Endodermal cell (in vitro differentiated cells): ENCODE measurements at regions not wholly inside any gene's neighbourhood (a gene's known extent, or its start where the extent isn't known, plus 50 kb on each side); places are given as distances from the start of the nearest gene placed in this dataset.

ENCODE experiments used
- DNase-seq: peaks from one replicate; pipeline ENCODE4 v3.0.0-alpha.2; 2017
- H3K27ac ChIP-seq: 2 replicates; pipeline ENCODE4 v1.5.1; 2013; ENCODE audit warnings: mild to moderate bottlenecking, low read depth, low read length, moderate library complexity
- H3K27me3 ChIP-seq: 2 replicates; pipeline ENCODE4 v1.6.1; 2013; ENCODE audit warnings: mild to moderate bottlenecking, low read length, moderate library complexity; ENCODE audit not compliant: insufficient read depth, control insufficient read depth, poor library complexity, severe bottlenecking
- H3K36me3 ChIP-seq: 2 replicates; pipeline ENCODE4 v1.7.0; 2013; ENCODE audit warnings: mild to moderate bottlenecking, low read length, moderate library complexity; ENCODE audit not compliant: control insufficient read depth, insufficient read depth
- H3K4me1 ChIP-seq: one replicate; pipeline ENCODE4 v1.7.0; 2013; ENCODE audit warnings: low read length; ENCODE audit not compliant: control insufficient read depth, insufficient read depth
- H3K4me3 ChIP-seq: 2 replicates; pipeline ENCODE4 v1.5.1; 2013; ENCODE audit warnings: mild to moderate bottlenecking, low read length, moderate library complexity
- H3K9ac ChIP-seq: 2 replicates; pipeline ENCODE4 v1.6.1; 2013; ENCODE audit warnings: mild to moderate bottlenecking, low read length, moderate library complexity; ENCODE audit not compliant: poor library complexity, severe bottlenecking; ENCODE audit errors: extremely low read depth
- H3K9me3 ChIP-seq: 2 replicates; pipeline ENCODE4 v1.6.1; 2013; ENCODE audit warnings: mild to moderate bottlenecking, low read length, moderate library complexity; ENCODE audit not compliant: control insufficient read depth
- H3K27ac Mint-ChIP-seq: 2 replicates; pipeline ENCODE4 v1.8.0; 2020; ENCODE audit warnings: mixed read lengths
- H3K27me3 Mint-ChIP-seq: 2 replicates; pipeline ENCODE4 v1.8.0; 2021; ENCODE audit warnings: mild to moderate bottlenecking, mixed read lengths; ENCODE audit not compliant: insufficient read depth
- H3K36me3 Mint-ChIP-seq: 2 replicates; pipeline ENCODE4 v1.8.0; 2020; ENCODE audit warnings: low read depth, mixed read lengths
- H3K4me1 Mint-ChIP-seq: 2 replicates; pipeline ENCODE4 v1.8.0; 2020; ENCODE audit warnings: mixed read lengths
- H3K4me3 Mint-ChIP-seq: 2 replicates; pipeline ENCODE4 v1.8.0; 2020; ENCODE audit warnings: mild to moderate bottlenecking, moderate library complexity, mixed read lengths
- H3K9me3 Mint-ChIP-seq: 2 replicates; pipeline ENCODE4 v1.8.0; 2020; ENCODE audit warnings: mild to moderate bottlenecking, mixed read lengths
- CTCF ChIP-seq: fragments of 200-600 bp; sonication (generic); conservative IDR thresholded peaks from 2 replicates; pipeline ENCODE4 v1.5.0; 2021; ENCODE audit warnings: antibody characterized with exemption, mild to moderate bottlenecking
- WGBS, 2 experiments: methylation state at CpG; one replicate each; pipeline versions ENCODE4 v1.1.5 to v1.1.7; 2013; ENCODE audit warnings: missing lambda C conversion rate in 2 of 2, mixed read lengths in 1 of 2; ENCODE audit not compliant: insufficient coverage in 1 of 2, insufficient read length in 1 of 2; 5-methylcytosine and 5-hydroxymethylcytosine counted together

- Mint-ChIP-seq H3K27me3 (peaks cover 7% of the 10 kb centered on the region), H3K4me1 (peaks cover 10% of the 10 kb centered on the region), H3K27ac (no peak overlapping the region), H3K36me3 (no peaks in the 10 kb centered on the region), H3K4me3 (no peak overlapping the region), H3K9me3 (peaks cover under 1% of the 10 kb centered on the region)
- H3K27me3 ChIP-seq, result no peaks in the 10 kb centered on the region
- peaks cover 8% of the 10 kb centered on the region for H3K4me1 ChIP-seq
- no peak overlapping the region for H3K4me3 ChIP-seq
- 86 to 90% methylated on average over 2 to 4 of the region's 4 CpGs for WGBS, 2 experiments
- DNase-seq, result no peak
- no peak for TF ChIP-seq CTCF
- no peak overlapping the region for H3K27ac ChIP-seq
- H3K36me3 ChIP-seq, result no peaks in the 10 kb centered on the region
- H3K9ac ChIP-seq, result no peak overlapping the region
- no peaks in the 10 kb centered on the region for H3K9me3 ChIP-seq
Measured at GRCh38 chr20:5434116-5434515, 117.4 kb upstream of the PROKR2 start.

- Histone ChIP-seq H3K4me3 (no peak overlapping the region), H3K27ac (no peak overlapping the region), H3K36me3 (no peaks in the 10 kb centered on the region), H3K9me3 (no peaks in the 10 kb centered on the region), H3K4me1 (peaks cover 8% of the 10 kb centered on the region), H3K9ac (no peak overlapping the region), H3K27me3 (no peaks in the 10 kb centered on the region)
- Mint-ChIP-seq H3K9me3 (no peaks in the 10 kb centered on the region), H3K27me3 (peaks cover 9% of the 10 kb centered on the region), H3K4me3 (no peak overlapping the region), H3K36me3 (no peaks in the 10 kb centered on the region), H3K4me1 (peaks cover 10% of the 10 kb centered on the region), H3K27ac (no peak overlapping the region)
- 88 to 100% methylated on average over 1 to 3 of the region's 3 CpGs for WGBS, 2 experiments
- no peak for TF ChIP-seq CTCF
- no peak for DNase-seq
Measured at GRCh38 chr20:5433352-5433751, 116.6 kb upstream of the PROKR2 start.

GRCh38 chr20:5432030-5432429, 115.3 kb upstream of the PROKR2 start:
- Histone ChIP-seq H3K4me3 (no peak overlapping the region), H3K9ac (no peak overlapping the region), H3K9me3 (no peaks in the 10 kb centered on the region), H3K27ac (no peak overlapping the region), H3K4me1 (peaks cover 8% of the 10 kb centered on the region), H3K36me3 (no peaks in the 10 kb centered on the region), H3K27me3 (no peaks in the 10 kb centered on the region)
- no peaks in the 10 kb centered on the region for H3K36me3 Mint-ChIP-seq
- no peaks in the 10 kb centered on the region for H3K9me3 Mint-ChIP-seq
- H3K4me1 Mint-ChIP-seq, result peaks cover 10% of the 10 kb centered on the region
- H3K27ac Mint-ChIP-seq, result no peak overlapping the region
- DNase-seq, result no peak
- no peak overlapping the region for H3K4me3 Mint-ChIP-seq
- no peak for TF ChIP-seq CTCF
- peaks cover 9% of the 10 kb centered on the region for H3K27me3 Mint-ChIP-seq
- WGBS, 2 experiments, result 89 to 94% methylated on average over 14 to 15 of the region's 15 CpGs
